Astrocyte (in vitro differentiated cells and primary cell): ENCODE measurements at regions not wholly inside any gene's neighbourhood (a gene's known extent, or its start where the extent isn't known, plus 50 kb on each side); places are given as distances from the start of the nearest gene placed in this dataset.
A peak's percentile ranks its signal among the peaks of the same experiment; 100 is the strongest.

Source experiments
- DNase-seq: peaks from one replicate; pipeline ENCODE4 v3.0.0-alpha.2; 2010; ENCODE audit warnings: low read depth
- FAIRE-seq: peaks from 2 replicates; lab custom pipeline; 2011; peaks lifted over from hg19 to GRCh38; lab: Jason Lieb, UNC
- H2AFZ ChIP-seq: 2 replicates; pipeline ENCODE4 v1.6.0; 2012; ENCODE audit warnings: low read depth, low read length, inconsistent platforms
- H3K27ac ChIP-seq: 2 replicates; pipeline ENCODE4 v1.5.1; 2011; ENCODE audit warnings: low read depth, low read length, inconsistent platforms
- H3K27me3 ChIP-seq: 2 replicates; pipeline ENCODE4 v1.6.0; 2011; ENCODE audit warnings: low read length, inconsistent platforms; ENCODE audit not compliant: insufficient read depth
- H3K36me3 ChIP-seq: 2 replicates; pipeline ENCODE4 v1.5.1; 2011; ENCODE audit warnings: low read length, inconsistent platforms; ENCODE audit not compliant: insufficient read depth
- H3K4me1 ChIP-seq: 2 replicates; pipeline ENCODE4 v1.5.1; 2011; ENCODE audit warnings: low read length, inconsistent platforms; ENCODE audit not compliant: insufficient read depth
- H3K4me2 ChIP-seq: 2 replicates; pipeline ENCODE4 v1.6.0; 2012; ENCODE audit warnings: low read length, inconsistent platforms
- H3K4me3 ChIP-seq: 2 replicates; pipeline ENCODE4 v1.5.1; 2011; ENCODE audit warnings: low read depth, mild to moderate bottlenecking, low read length, inconsistent platforms; ENCODE audit not compliant: insufficient read depth
- H3K79me2 ChIP-seq: 2 replicates; pipeline ENCODE4 v1.6.0; 2012; ENCODE audit warnings: mild to moderate bottlenecking, low read length, inconsistent platforms; ENCODE audit not compliant: insufficient read depth
- H3K9ac ChIP-seq: 2 replicates; pipeline ENCODE4 v1.6.0; 2012; ENCODE audit warnings: mild to moderate bottlenecking, low read length, inconsistent platforms
- H3K9me3 ChIP-seq: 2 replicates; pipeline ENCODE4 v1.5.1; 2012; ENCODE audit warnings: low read depth, mild to moderate bottlenecking, low read length, inconsistent platforms; ENCODE audit not compliant: insufficient read depth
- H4K20me1 ChIP-seq: 2 replicates; pipeline ENCODE4 v1.6.0; 2012; ENCODE audit warnings: low read length, inconsistent platforms; ENCODE audit not compliant: insufficient read depth
- H3K27ac Mint-ChIP-seq: one replicate; pipeline ENCODE4 v1.8.0; 2021; ENCODE audit warnings: mild to moderate bottlenecking, mixed read lengths; ENCODE audit not compliant: unreplicated experiment
- H3K27me3 Mint-ChIP-seq: one replicate; pipeline ENCODE4 v1.8.0; 2021; ENCODE audit warnings: low read depth, mixed read lengths; ENCODE audit not compliant: unreplicated experiment
- H3K36me3 Mint-ChIP-seq: one replicate; pipeline ENCODE4 v1.8.0; 2021; ENCODE audit warnings: low read depth, mixed read lengths; ENCODE audit not compliant: unreplicated experiment
- H3K4me1 Mint-ChIP-seq: one replicate; pipeline ENCODE4 v1.8.0; 2021; ENCODE audit warnings: low read depth, mixed read lengths; ENCODE audit not compliant: unreplicated experiment
- H3K4me3 Mint-ChIP-seq: one replicate; pipeline ENCODE4 v1.8.0; 2021; ENCODE audit warnings: mild to moderate bottlenecking, moderate library complexity, mixed read lengths; ENCODE audit not compliant: unreplicated experiment
- H3K9me3 Mint-ChIP-seq: one replicate; pipeline ENCODE4 v1.8.0; 2021; ENCODE audit warnings: mild to moderate bottlenecking, mixed read lengths; ENCODE audit not compliant: unreplicated experiment
- EZH2 ChIP-seq: IDR thresholded peaks from 2 replicates; pipeline ENCODE4 v1.6.1; 2012; ENCODE audit warnings: mild to moderate bottlenecking, low read length, inconsistent platforms; ENCODE audit not compliant: insufficient read depth
- TF ChIP-seq, protein P1 (sequence below): IDR thresholded peaks from 2 replicates; pipeline ENCODE4 v1.5.1; 2011; ENCODE audit warnings: low read depth, mild to moderate bottlenecking, inconsistent platforms, low read length, moderate library complexity; ENCODE audit not compliant: insufficient read depth

DNA sequence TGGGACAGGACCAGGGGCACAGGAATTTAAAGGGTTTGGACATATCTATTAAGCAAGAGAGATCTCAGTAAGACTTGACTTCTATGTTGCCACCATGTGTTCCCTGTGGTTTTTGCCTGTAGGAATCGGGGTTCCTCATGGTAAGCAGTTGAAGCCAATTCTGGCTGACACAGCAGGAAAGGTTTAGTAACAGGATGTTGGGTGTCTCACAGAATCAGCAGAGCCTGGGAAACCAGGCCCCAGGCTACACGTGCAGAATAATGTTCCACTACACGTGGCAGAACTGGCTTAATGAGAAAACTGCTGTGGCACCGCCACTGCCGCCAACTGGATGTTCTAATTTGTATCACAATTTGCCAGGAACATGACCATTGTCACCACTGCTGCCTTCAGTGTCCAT is 264.6 kb upstream of the PLET1 start:
- no peak overlapping the region for H3K4me3 Mint-ChIP-seq
- Histone ChIP-seq H3K4me1 (no peaks in the 10 kb centered on the region), H3K27me3 (no peaks in the 10 kb centered on the region), H3K36me3 (no peaks in the 10 kb centered on the region), H3K9me3 (no peaks in the 10 kb centered on the region), H3K27ac (no peak overlapping the region), H3K79me2 (no peaks in the 10 kb centered on the region), H4K20me1 (no peaks in the 10 kb centered on the region), H3K4me3 (no peak overlapping the region), H2AFZ (no peak overlapping the region), H3K9ac (no peak overlapping the region), H3K4me2 (no peak overlapping the region)
- TF ChIP-seq EZH2, result no peak
- TF ChIP-seq, protein P1, sequence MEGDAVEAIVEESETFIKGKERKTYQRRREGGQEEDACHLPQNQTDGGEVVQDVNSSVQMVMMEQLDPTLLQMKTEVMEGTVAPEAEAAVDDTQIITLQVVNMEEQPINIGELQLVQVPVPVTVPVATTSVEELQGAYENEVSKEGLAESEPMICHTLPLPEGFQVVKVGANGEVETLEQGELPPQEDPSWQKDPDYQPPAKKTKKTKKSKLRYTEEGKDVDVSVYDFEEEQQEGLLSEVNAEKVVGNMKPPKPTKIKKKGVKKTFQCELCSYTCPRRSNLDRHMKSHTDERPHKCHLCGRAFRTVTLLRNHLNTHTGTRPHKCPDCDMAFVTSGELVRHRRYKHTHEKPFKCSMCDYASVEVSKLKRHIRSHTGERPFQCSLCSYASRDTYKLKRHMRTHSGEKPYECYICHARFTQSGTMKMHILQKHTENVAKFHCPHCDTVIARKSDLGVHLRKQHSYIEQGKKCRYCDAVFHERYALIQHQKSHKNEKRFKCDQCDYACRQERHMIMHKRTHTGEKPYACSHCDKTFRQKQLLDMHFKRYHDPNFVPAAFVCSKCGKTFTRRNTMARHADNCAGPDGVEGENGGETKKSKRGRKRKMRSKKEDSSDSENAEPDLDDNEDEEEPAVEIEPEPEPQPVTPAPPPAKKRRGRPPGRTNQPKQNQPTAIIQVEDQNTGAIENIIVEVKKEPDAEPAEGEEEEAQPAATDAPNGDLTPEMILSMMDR, result no peak
- H3K4me1 Mint-ChIP-seq, result peaks cover 2% of the 10 kb centered on the region
- DNase-seq, result peak; percentile 16
- H3K27me3 Mint-ChIP-seq, result peaks cover 7% of the 10 kb centered on the region
- FAIRE-seq, result no peak
- H3K9me3 Mint-ChIP-seq, result peaks cover 3% of the 10 kb centered on the region
- H3K36me3 Mint-ChIP-seq, result no peaks in the 10 kb centered on the region
- no peak overlapping the region for H3K27ac Mint-ChIP-seq

DNA sequence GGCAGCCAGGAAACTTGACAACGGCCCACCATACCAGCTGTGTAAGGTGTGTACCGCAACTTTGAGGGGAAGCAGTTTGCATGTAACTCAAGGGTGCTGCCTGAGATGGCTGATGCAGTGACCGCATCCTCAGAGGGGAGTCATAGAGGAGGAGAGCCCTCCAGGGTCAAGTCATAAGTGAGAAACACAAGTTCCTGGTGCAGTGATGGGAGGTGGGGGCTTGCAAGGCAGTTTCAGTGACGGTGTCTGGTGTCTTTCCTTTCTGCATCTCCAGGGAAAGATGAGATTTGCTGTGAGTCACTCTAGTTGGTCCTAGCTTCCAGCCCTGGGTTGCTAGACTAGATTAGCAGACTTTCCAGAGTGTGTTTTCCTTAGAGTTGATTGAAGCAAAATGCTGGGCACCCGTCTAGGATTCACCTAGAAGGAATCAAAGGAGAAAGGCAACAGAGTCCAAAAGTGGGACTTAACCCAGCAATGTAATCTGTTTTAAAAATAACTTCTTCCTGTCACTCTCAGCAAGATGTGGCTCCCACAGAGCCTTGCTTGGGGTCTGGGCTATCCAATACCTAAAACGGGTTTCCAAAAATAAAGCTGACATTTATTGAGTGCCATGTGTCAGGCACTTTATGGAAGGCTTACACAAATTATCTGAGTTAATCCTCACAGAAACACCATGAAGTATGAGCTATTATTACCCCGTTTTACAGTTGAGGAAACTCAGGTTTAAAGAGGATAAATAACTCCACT is 265.4 kb upstream of the PLET1 start:
- Mint-ChIP-seq H3K4me1 (peaks cover 2% of the 10 kb centered on the region), H3K36me3 (no peaks in the 10 kb centered on the region), H3K4me3 (no peak overlapping the region), H3K27me3 (peaks cover 7% of the 10 kb centered on the region), H3K27ac (peak overlapping the region; percentile 26), H3K9me3 (peaks cover 3% of the 10 kb centered on the region)
- H3K9ac ChIP-seq, result no peak overlapping the region
- no peak overlapping the region for H2AFZ ChIP-seq
- FAIRE-seq (no peak), DNase-seq (no peak)
- no peak overlapping the region for H3K27ac ChIP-seq
- H3K27me3 ChIP-seq, result no peaks in the 10 kb centered on the region
- H4K20me1 ChIP-seq, result no peaks in the 10 kb centered on the region
- no peaks in the 10 kb centered on the region for H3K9me3 ChIP-seq
- H3K4me2 ChIP-seq, result no peak overlapping the region
- no peaks in the 10 kb centered on the region for H3K4me1 ChIP-seq
- TF ChIP-seq, protein P1, result no peak
- TF ChIP-seq EZH2, result no peak
- no peaks in the 10 kb centered on the region for H3K79me2 ChIP-seq
- no peaks in the 10 kb centered on the region for H3K36me3 ChIP-seq
- no peak overlapping the region for H3K4me3 ChIP-seq

DNA sequence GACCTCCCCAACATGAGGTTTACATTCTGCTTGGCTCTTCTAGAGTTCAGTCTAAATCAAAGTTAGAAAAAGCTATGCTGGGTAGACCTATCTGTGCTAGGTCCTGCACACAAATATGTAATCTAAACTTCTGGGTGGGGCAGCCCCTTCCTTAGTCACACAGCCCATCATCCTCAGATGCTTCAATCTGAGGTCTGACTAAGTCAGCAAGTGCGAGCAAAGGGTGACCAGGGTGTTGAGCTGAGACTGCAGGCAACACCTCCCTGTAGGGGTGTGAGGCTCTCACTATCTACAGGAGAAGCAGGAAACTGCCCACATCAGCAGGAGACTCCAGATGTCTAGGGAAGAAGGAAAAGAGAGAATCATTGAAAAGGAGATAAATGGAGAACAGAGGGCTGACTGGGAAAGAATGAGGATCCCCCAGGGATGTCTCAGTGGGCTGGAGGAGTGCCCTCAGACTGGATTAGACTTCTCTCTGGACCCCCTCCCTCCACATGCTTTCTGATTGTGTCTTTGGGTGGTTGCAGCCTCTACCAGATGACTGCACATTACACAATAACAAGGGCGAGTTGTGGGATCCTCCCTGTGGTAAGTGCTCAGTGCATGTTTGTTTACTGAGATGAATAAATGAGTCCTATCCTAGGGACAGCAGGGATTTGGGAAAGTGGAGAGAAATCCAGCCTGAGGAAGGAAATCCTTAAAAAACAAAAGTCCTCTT is 266.2 kb upstream of the PLET1 start:
- no peaks in the 10 kb centered on the region for H3K9me3 ChIP-seq
- no peak overlapping the region for H3K4me3 Mint-ChIP-seq
- DNase-seq (no peak), FAIRE-seq (no peak)
- peaks cover 3% of the 10 kb centered on the region for H3K9me3 Mint-ChIP-seq
- H3K4me1 Mint-ChIP-seq, result peaks cover 2% of the 10 kb centered on the region
- no peaks in the 10 kb centered on the region for H3K36me3 ChIP-seq
- no peak overlapping the region for H3K27ac ChIP-seq
- no peak overlapping the region for H3K4me2 ChIP-seq
- H3K27ac Mint-ChIP-seq, result no peak overlapping the region
- no peaks in the 10 kb centered on the region for H3K4me1 ChIP-seq
- no peak overlapping the region for H3K4me3 ChIP-seq
- H3K9ac ChIP-seq, result no peak overlapping the region
- no peak overlapping the region for H2AFZ ChIP-seq
- TF ChIP-seq EZH2, result no peak
- TF ChIP-seq, protein P1, result no peak
- H3K27me3 ChIP-seq, result no peaks in the 10 kb centered on the region
- H3K36me3 Mint-ChIP-seq, result no peaks in the 10 kb centered on the region
- H4K20me1 ChIP-seq, result no peaks in the 10 kb centered on the region
- peaks cover 7% of the 10 kb centered on the region for H3K27me3 Mint-ChIP-seq
- H3K79me2 ChIP-seq, result no peaks in the 10 kb centered on the region
